ENCODE measurements at regions not wholly inside any gene's neighbourhood (a gene's known extent, or its start where the extent isn't known, plus 50 kb on each side); places are given as distances from the start of the nearest gene placed in this dataset.

DNA sequence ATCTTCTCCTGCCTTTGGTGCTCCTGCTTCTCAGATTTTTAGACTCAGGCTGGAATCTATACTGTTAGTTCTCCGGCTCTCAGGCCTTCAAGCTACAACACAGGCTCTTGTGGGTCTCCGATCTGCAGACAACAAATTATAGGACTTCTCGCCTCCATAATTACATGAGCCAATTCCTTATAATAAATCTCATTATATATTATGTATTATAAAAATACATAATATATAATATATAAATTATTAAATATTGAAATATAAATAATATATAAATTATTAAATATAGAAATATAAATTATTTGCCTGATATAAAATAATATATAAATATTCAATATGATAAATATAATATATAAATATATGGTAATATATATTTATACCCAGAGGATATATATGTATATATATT lies 1214.0 kb downstream of the ROBO2 start:
- H3K27ac ChIP-seq (ENCODE audit: low read depth in 1 of 2, low read length in 2 of 2): no peak overlapping the region
- Mint-ChIP-seq H3K9me3 (peaks cover 0 to 8% (median 5%) of the 10 kb centered on the region in 7 donors), H3K4me1 (no peaks in the 10 kb centered on the region), H3K27me3 (ENCODE audit: low read depth in 3 of 3) (peaks cover 0 to 3% (median 2%) of the 10 kb centered on the region in 3 donors), H3K27ac (no peak overlapping the region), H3K36me3 (no peaks in the 10 kb centered on the region), H3K4me3 (no peak overlapping the region)
- no peak overlapping the region for H2AFZ ChIP-seq (ENCODE audit: insufficient read depth, low read depth, low read length, poor library complexity, severe bottlenecking)
- H3K36me3 ChIP-seq (replicated peaks in 1 of 2; ENCODE audit: control insufficient read depth in 1 of 2, insufficient read depth in 2 of 2, low read length in 2 of 2): no peaks in the 10 kb centered on the region
- H3K9me3 ChIP-seq (replicated peaks in 1 of 2; ENCODE audit: control insufficient read depth in 1 of 2, insufficient read depth in 1 of 2, low read length in 2 of 2): peaks cover 0 to 11% of the 10 kb centered on the region in 2 donors
- no peaks in the 10 kb centered on the region for H3K4me1 ChIP-seq (ENCODE audit: control insufficient read depth in 1 of 2, insufficient read depth in 2 of 2, low read length in 2 of 2)
- intact Hi-C loops (cut with micrococcal nuclease): no loop called here
- H3K79me2 ChIP-seq (ENCODE audit: insufficient read depth, low read length): no peaks in the 10 kb centered on the region
- no peak overlapping the region for H3K9ac ChIP-seq (ENCODE audit: insufficient read depth, low read length, poor library complexity, severe bottlenecking)
- TF ChIP-seq, protein P1, sequence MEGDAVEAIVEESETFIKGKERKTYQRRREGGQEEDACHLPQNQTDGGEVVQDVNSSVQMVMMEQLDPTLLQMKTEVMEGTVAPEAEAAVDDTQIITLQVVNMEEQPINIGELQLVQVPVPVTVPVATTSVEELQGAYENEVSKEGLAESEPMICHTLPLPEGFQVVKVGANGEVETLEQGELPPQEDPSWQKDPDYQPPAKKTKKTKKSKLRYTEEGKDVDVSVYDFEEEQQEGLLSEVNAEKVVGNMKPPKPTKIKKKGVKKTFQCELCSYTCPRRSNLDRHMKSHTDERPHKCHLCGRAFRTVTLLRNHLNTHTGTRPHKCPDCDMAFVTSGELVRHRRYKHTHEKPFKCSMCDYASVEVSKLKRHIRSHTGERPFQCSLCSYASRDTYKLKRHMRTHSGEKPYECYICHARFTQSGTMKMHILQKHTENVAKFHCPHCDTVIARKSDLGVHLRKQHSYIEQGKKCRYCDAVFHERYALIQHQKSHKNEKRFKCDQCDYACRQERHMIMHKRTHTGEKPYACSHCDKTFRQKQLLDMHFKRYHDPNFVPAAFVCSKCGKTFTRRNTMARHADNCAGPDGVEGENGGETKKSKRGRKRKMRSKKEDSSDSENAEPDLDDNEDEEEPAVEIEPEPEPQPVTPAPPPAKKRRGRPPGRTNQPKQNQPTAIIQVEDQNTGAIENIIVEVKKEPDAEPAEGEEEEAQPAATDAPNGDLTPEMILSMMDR (IDR thresholded peaks at IDR 0.05): no peak
- WGBS (ENCODE audit: insufficient coverage): no CpG with 5 or more reads among the region's 3 CpGs
- no peak overlapping the region for H3K4me3 ChIP-seq (replicated peaks in 1 of 3; ENCODE audit: low read depth in 2 of 3, low read length in 3 of 3)
- no peak for DNase-seq
- no peaks in the 10 kb centered on the region for H4K20me1 ChIP-seq (ENCODE audit: insufficient read depth, low read length)
- no peak overlapping the region for H3K4me2 ChIP-seq (replicated peaks; ENCODE audit: extremely low read depth, low read length, poor library complexity, severe bottlenecking)
- H3K27me3 ChIP-seq (ENCODE audit: control insufficient read depth in 2 of 2, insufficient read depth in 2 of 2, low read length in 2 of 2): no peaks in the 10 kb centered on the region

DNA sequence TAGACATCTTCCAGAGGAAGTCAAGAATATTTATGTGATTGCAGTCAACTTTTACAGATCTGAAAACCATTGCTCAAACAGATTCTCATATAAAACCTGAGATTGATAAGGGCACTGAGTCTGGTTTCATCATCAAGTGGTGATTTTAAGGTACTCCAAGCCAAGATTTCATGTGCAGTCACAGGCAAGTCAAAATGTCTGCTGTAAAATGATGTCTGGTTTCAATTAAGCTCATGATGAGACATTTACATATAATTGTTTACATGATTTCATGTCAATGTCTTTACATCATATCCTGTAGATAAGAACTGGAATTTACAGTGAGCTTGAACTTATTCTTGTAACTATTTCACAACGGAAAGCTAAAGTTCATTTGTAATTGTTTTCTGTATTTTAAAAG lies 1215.5 kb downstream of the ROBO2 start:
- H3K9me3 Mint-ChIP-seq: peaks cover 0 to 6% (median 2%) of the 10 kb centered on the region in 7 donors
- H2AFZ ChIP-seq (ENCODE audit: insufficient read depth, low read depth, low read length, poor library complexity, severe bottlenecking): no peak overlapping the region
- intact Hi-C loops (cut with micrococcal nuclease): no loop called here

More for the DNA sequence above, 1215.5 kb downstream of the ROBO2 start:
- TF ChIP-seq, protein P1 (IDR thresholded peaks at IDR 0.05): no peak
- Mint-ChIP-seq H3K4me3 (no peak overlapping the region), H3K27ac (no peak overlapping the region), H3K27me3 (ENCODE audit: low read depth in 3 of 3) (peaks cover 0 to 3% (median 2%) of the 10 kb centered on the region in 3 donors), H3K36me3 (no peaks in the 10 kb centered on the region), H3K4me1 (no peaks in the 10 kb centered on the region)
- no peak overlapping the region for H3K4me3 ChIP-seq (replicated peaks in 1 of 3; ENCODE audit: low read depth in 2 of 3, low read length in 3 of 3)
- no peaks in the 10 kb centered on the region for H3K4me1 ChIP-seq (ENCODE audit: control insufficient read depth in 1 of 2, insufficient read depth in 2 of 2, low read length in 2 of 2)
- H3K4me2 ChIP-seq (replicated peaks; ENCODE audit: extremely low read depth, low read length, poor library complexity, severe bottlenecking): no peak overlapping the region
- H3K27me3 ChIP-seq (ENCODE audit: control insufficient read depth in 2 of 2, insufficient read depth in 2 of 2, low read length in 2 of 2): no peaks in the 10 kb centered on the region
- H3K79me2 ChIP-seq (ENCODE audit: insufficient read depth, low read length): no peaks in the 10 kb centered on the region
- H3K36me3 ChIP-seq (replicated peaks in 1 of 2; ENCODE audit: control insufficient read depth in 1 of 2, insufficient read depth in 2 of 2, low read length in 2 of 2): no peaks in the 10 kb centered on the region
- H3K27ac ChIP-seq (ENCODE audit: low read depth in 1 of 2, low read length in 2 of 2): no peak overlapping the region
- no peak overlapping the region for H3K9ac ChIP-seq (ENCODE audit: insufficient read depth, low read length, poor library complexity, severe bottlenecking)
- no peak for DNase-seq
- H3K9me3 ChIP-seq (replicated peaks in 1 of 2; ENCODE audit: control insufficient read depth in 1 of 2, insufficient read depth in 1 of 2, low read length in 2 of 2): peaks cover 0 to 3% of the 10 kb centered on the region in 2 donors
- WGBS (ENCODE audit: insufficient coverage): no CpG with 5 or more reads among the region's 1 CpG
- H4K20me1 ChIP-seq (ENCODE audit: insufficient read depth, low read length): no peaks in the 10 kb centered on the region

Data from CD14-positive monocyte (primary cell).